Transverse colon (tissue), 3 donors: ENCODE measurements at regions not wholly inside any gene's neighbourhood (a gene's known extent, or its start where the extent isn't known, plus 50 kb on each side); places are given as distances from the start of the nearest gene placed in this dataset.

Source experiments
- POLR2A ChIP-seq: fragments of 450-650 bp; IDR thresholded peaks from one replicate; pipeline ENCODE4 v1.6.1; 2016; ENCODE audit warnings: antibody characterized with exemption, mild to moderate bottlenecking, moderate library complexity
- TF ChIP-seq, protein P1 (sequence below), 5 experiments: fragments of 200-600 bp in 3 of 5; fragments of 450-650 bp in 2 of 5; sonication (generic) in 3 of 5; IDR thresholded peaks; 1 replicate in 2 of 5; 2 replicates in 3 of 5; pipeline ENCODE4 v1.5.1; 2016 to 2017; ENCODE audit warnings: antibody characterized with exemption in 5 of 5, inconsistent platforms in 3 of 5, mild to moderate bottlenecking in 2 of 5, moderate library complexity in 1 of 5

DNA sequence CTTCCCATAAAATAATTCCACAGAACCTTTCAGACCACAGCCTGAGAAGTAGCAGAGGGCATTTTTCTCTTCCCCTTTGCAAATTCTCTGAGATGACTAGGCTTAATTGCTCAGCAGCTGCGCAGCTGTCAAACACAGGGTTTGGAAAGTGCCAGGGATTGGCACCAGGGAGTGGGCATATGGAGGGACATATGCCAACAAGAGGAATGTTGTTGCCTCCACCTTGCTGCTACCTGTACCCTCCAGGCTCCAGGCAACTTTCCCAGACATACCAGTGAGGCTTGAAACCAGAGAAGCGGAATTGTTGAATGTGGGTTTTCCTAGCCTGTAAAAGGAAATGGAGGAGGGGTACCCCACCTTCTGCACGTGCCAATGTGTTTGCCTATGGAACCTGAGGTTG, 256.2 kb upstream of the GPR101 start:
- TF ChIP-seq, protein P1, sequence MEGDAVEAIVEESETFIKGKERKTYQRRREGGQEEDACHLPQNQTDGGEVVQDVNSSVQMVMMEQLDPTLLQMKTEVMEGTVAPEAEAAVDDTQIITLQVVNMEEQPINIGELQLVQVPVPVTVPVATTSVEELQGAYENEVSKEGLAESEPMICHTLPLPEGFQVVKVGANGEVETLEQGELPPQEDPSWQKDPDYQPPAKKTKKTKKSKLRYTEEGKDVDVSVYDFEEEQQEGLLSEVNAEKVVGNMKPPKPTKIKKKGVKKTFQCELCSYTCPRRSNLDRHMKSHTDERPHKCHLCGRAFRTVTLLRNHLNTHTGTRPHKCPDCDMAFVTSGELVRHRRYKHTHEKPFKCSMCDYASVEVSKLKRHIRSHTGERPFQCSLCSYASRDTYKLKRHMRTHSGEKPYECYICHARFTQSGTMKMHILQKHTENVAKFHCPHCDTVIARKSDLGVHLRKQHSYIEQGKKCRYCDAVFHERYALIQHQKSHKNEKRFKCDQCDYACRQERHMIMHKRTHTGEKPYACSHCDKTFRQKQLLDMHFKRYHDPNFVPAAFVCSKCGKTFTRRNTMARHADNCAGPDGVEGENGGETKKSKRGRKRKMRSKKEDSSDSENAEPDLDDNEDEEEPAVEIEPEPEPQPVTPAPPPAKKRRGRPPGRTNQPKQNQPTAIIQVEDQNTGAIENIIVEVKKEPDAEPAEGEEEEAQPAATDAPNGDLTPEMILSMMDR (IDR thresholded peaks at IDR 0.05), result no peak
- no peak for TF ChIP-seq POLR2A
